SK-N-SH treated with all-trans-retinoic acid at 6 μM for 48 hours (cell line): ENCODE measurements at regions not wholly inside any gene's neighbourhood (a gene's known extent, or its start where the extent isn't known, plus 50 kb on each side); places are given as distances from the start of the nearest gene placed in this dataset.

Experiments used
- ATAC-seq: fragments of 200-7000 bp; cut with Tn5 transposase; 3 replicates; pipeline ENCODE4 v1.9.1; 2020; ENCODE audit warnings: mild to moderate bottlenecking, moderate library complexity
- CSDC2 ChIP-seq: fragments of 250-450 bp; sonication (Bioruptor Pico); IDR thresholded peaks from 2 replicates; pipeline ENCODE4 v1.5.0; 2020; ENCODE audit warnings: mild to moderate bottlenecking, moderate library complexity
- ESRRG ChIP-seq: fragments of 250-450 bp; sonication (Bioruptor Pico); IDR thresholded peaks from 2 replicates; pipeline ENCODE4 v1.6.1; 2021; ENCODE audit warnings: mild to moderate bottlenecking
- GLIS3 ChIP-seq: fragments of 250-450 bp; sonication (Bioruptor Pico); IDR thresholded peaks from 2 replicates; pipeline ENCODE4 v1.5.0; 2020; ENCODE audit warnings: mild to moderate bottlenecking, moderate library complexity
- ISL1 ChIP-seq: fragments of 250-450 bp; sonication (Bioruptor Pico); IDR thresholded peaks from 2 replicates; pipeline ENCODE4 v2.1.2; 2022; ENCODE audit warnings: mild to moderate bottlenecking, moderate library complexity
- OSR1 ChIP-seq: fragments of 250-450 bp; sonication (Bioruptor Pico); IDR thresholded peaks from 2 replicates; pipeline ENCODE4 v1.8.0; 2022; ENCODE audit warnings: moderate library complexity, mild to moderate bottlenecking, inconsistent platforms
- RARB ChIP-seq: fragments of 250-450 bp; sonication (Bioruptor Pico); IDR thresholded peaks from 2 replicates; pipeline ENCODE4 v1.8.0; 2021; ENCODE audit warnings: mild to moderate bottlenecking, moderate library complexity
- SNAI2 ChIP-seq: fragments of 250-450 bp; sonication (Bioruptor Pico); IDR thresholded peaks from 2 replicates; pipeline ENCODE4 v1.5.0; 2020; ENCODE audit warnings: mild to moderate bottlenecking, moderate library complexity
- TCF4 ChIP-seq: fragments of 250-450 bp; sonication (Bioruptor Pico); IDR thresholded peaks from 2 replicates; pipeline ENCODE4 v1.8.0; 2021; ENCODE audit warnings: mild to moderate bottlenecking, moderate library complexity, borderline replicate concordance
- TOX ChIP-seq: fragments of 250-450 bp; sonication (Bioruptor Pico); IDR thresholded peaks from 2 replicates; pipeline ENCODE4 v1.8.0; 2021; ENCODE audit warnings: mild to moderate bottlenecking, moderate library complexity, borderline replicate concordance
- ZC3H10 ChIP-seq: fragments of 250-450 bp; sonication (Bioruptor Pico); IDR thresholded peaks from 2 replicates; pipeline ENCODE4 v1.5.1; 2021; ENCODE audit warnings: mild to moderate bottlenecking, moderate library complexity
- ZFP3 ChIP-seq: fragments of 250-450 bp; sonication (Bioruptor Pico); IDR thresholded peaks from 2 replicates; pipeline ENCODE4 v1.5.0; 2020; ENCODE audit warnings: mild to moderate bottlenecking, moderate library complexity
- ZFP30 ChIP-seq: fragments of 450-650 bp; formaldehyde crosslinking; IDR thresholded peaks from 2 replicates; pipeline ENCODE4 v1.5.0; 2022; ENCODE audit warnings: mild to moderate bottlenecking, moderate library complexity
- ZNF565 ChIP-seq: fragments of 450-650 bp; formaldehyde crosslinking; conservative IDR thresholded peaks from 2 replicates; pipeline ENCODE4 v1.5.0; 2020; ENCODE audit warnings: low read depth, mild to moderate bottlenecking, moderate library complexity
- ZNF70 ChIP-seq: fragments of 450-650 bp; formaldehyde crosslinking; IDR thresholded peaks from 2 replicates; pipeline ENCODE4 v1.5.0; 2020; ENCODE audit warnings: mild to moderate bottlenecking, moderate library complexity
- ZNF8 ChIP-seq: fragments of 450-650 bp; formaldehyde crosslinking; IDR thresholded peaks from 2 replicates; pipeline ENCODE4 v1.5.0; 2020; ENCODE audit warnings: mild to moderate bottlenecking, moderate library complexity
- TF ChIP-seq, protein P1 (sequence below): fragments of 250-450 bp; sonication (Bioruptor Pico); IDR thresholded peaks from 2 replicates; pipeline ENCODE4 v1.8.0; 2021; ENCODE audit warnings: low read depth, mild to moderate bottlenecking, moderate library complexity, borderline replicate concordance
- TF ChIP-seq, protein P2 (sequence below): fragments of 250-450 bp; sonication (Bioruptor Pico); IDR thresholded peaks from 2 replicates; pipeline ENCODE4 v1.5.1; 2020; ENCODE audit warnings: low read depth, mild to moderate bottlenecking, moderate library complexity
- TF ChIP-seq, protein P3 (sequence below): fragments of 250-450 bp; sonication (Bioruptor Pico); IDR thresholded peaks from 2 replicates; pipeline ENCODE4 v1.5.0; 2020; ENCODE audit warnings: mild to moderate bottlenecking, moderate library complexity
- TF ChIP-seq, protein P4 (sequence below): fragments of 250-450 bp; sonication (Bioruptor Pico); IDR thresholded peaks from 2 replicates; pipeline ENCODE4 v1.8.0; 2020; ENCODE audit warnings: mild to moderate bottlenecking, moderate library complexity, borderline replicate concordance

DNA sequence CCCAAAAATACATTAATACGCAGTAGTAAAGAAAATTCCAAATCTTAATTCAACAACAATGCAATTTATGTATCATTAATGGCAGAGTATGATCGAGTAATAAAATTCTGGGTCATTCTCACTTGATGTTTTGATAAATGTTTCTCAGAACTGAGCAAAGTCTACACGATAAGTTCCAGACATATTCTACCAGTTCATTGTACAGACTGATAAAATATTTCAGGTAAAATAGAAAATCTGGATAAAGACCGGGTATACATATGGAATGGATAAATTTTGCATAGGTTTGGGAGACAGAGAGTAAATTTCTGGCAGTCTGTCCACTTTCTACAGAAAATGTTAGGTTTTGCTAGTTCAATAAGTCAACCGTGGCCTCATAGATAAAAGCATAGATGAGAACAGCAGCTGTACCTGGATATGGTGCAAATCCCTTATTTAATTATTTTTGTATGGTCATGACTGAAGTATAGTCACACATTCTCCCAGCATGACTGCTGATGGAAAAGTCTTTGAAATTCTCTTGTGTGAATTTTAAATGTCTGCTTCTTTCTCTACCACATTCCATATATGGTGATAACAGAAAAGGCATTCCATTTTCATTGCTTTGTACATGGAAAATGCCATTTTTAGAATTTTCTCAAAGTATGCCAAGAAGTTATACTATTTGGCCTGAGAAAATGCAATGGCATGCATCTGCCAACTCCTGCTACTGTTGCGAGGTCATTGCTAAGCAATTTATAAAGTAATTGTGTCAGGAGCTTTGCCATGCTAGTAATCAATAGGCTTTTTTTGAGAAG lies 301.9 kb upstream of the ARSJ start:
- TF ChIP-seq, protein P1, sequence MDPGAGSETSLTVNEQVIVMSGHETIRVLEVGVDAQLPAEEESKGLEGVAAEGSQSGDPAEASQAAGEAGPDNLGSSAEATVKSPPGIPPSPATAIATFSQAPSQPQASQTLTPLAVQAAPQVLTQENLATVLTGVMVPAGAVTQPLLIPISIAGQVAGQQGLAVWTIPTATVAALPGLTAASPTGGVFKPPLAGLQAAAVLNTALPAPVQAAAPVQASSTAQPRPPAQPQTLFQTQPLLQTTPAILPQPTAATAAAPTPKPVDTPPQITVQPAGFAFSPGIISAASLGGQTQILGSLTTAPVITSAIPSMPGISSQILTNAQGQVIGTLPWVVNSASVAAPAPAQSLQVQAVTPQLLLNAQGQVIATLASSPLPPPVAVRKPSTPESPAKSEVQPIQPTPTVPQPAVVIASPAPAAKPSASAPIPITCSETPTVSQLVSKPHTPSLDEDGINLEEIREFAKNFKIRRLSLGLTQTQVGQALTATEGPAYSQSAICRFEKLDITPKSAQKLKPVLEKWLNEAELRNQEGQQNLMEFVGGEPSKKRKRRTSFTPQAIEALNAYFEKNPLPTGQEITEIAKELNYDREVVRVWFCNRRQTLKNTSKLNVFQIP (CRISPR knock-in tag) = no peak
- TF ChIP-seq, protein P2, sequence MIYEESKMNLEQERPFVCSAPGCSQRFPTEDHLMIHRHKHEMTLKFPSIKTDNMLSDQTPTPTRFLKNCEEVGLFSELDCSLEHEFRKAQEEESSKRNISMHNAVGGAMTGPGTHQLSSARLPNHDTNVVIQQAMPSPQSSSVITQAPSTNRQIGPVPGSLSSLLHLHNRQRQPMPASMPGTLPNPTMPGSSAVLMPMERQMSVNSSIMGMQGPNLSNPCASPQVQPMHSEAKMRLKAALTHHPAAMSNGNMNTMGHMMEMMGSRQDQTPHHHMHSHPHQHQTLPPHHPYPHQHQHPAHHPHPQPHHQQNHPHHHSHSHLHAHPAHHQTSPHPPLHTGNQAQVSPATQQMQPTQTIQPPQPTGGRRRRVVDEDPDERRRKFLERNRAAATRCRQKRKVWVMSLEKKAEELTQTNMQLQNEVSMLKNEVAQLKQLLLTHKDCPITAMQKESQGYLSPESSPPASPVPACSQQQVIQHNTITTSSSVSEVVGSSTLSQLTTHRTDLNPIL (CRISPR knock-in tag) = peak; percentile 64; the same call in 1 of the 2 replicates
- TF ChIP-seq ISL1 = peak; percentile 83
- TF ChIP-seq, all 23 proteins: peak for 2
- ATAC-seq = peak; percentile 95

DNA sequence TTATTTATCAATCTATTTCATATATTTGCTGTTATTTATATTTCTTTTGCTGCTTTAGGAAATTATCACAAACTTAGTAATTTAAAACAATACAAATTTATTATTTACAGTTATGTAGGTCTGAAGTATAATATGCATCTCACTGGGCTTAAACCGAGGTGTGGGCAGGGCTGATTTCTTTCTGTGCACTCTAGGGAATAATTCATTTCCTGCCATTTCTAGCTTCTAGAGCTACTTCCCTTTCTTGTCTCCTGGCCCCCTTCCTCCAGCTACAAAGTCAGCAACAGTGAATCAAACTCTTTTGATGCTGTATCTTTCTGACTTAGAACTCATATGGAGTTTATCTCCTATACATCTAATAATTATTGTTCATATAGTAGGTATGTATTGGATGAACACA lies 303.5 kb upstream of the ARSJ start:
- ATAC-seq = no peak
- TF ChIP-seq, protein P3, sequence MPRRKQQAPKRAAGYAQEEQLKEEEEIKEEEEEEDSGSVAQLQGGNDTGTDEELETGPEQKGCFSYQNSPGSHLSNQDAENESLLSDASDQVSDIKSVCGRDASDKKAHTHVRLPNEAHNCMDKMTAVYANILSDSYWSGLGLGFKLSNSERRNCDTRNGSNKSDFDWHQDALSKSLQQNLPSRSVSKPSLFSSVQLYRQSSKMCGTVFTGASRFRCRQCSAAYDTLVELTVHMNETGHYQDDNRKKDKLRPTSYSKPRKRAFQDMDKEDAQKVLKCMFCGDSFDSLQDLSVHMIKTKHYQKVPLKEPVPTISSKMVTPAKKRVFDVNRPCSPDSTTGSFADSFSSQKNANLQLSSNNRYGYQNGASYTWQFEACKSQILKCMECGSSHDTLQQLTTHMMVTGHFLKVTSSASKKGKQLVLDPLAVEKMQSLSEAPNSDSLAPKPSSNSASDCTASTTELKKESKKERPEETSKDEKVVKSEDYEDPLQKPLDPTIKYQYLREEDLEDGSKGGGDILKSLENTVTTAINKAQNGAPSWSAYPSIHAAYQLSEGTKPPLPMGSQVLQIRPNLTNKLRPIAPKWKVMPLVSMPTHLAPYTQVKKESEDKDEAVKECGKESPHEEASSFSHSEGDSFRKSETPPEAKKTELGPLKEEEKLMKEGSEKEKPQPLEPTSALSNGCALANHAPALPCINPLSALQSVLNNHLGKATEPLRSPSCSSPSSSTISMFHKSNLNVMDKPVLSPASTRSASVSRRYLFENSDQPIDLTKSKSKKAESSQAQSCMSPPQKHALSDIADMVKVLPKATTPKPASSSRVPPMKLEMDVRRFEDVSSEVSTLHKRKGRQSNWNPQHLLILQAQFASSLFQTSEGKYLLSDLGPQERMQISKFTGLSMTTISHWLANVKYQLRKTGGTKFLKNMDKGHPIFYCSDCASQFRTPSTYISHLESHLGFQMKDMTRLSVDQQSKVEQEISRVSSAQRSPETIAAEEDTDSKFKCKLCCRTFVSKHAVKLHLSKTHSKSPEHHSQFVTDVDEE (CRISPR knock-in tag) = no peak
- TF ChIP-seq ZNF8 (CRISPR knock-in tag) = no peak
- TF ChIP-seq, protein P4, sequence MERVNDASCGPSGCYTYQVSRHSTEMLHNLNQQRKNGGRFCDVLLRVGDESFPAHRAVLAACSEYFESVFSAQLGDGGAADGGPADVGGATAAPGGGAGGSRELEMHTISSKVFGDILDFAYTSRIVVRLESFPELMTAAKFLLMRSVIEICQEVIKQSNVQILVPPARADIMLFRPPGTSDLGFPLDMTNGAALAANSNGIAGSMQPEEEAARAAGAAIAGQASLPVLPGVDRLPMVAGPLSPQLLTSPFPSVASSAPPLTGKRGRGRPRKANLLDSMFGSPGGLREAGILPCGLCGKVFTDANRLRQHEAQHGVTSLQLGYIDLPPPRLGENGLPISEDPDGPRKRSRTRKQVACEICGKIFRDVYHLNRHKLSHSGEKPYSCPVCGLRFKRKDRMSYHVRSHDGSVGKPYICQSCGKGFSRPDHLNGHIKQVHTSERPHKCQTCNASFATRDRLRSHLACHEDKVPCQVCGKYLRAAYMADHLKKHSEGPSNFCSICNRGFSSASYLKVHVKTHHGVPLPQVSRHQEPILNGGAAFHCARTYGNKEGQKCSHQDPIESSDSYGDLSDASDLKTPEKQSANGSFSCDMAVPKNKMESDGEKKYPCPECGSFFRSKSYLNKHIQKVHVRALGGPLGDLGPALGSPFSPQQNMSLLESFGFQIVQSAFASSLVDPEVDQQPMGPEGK = no peak
- no peak for TF ChIP-seq SNAI2
- TF ChIP-seq ZNF565 (CRISPR knock-in tag) = no peak
- no peak for TF ChIP-seq ISL1

DNA sequence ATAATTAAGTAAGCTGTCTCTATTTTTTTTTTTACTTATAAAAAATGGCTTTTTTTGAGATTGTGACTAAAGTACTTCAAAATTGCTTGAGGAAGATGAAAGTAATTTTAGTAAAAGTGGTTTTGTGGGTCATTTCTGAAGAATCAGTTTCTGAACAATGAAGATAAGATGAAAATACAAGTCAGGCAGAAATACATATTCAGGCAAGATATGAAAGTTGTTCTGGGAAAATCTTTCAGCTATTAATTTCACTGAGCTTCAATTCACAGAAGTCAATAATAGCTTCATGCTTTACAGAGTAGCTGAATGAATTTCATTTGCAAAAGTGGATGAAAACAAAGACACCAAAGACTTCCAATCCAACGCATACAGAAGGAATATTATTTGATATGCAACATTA lies 305.2 kb upstream of the ARSJ start:
- TF ChIP-seq, protein P2 (CRISPR knock-in tag) = no peak
- TF ChIP-seq, protein P4 = no peak
- no peak for TF ChIP-seq ZFP3 (CRISPR knock-in tag)
- TF ChIP-seq ZNF565 (CRISPR knock-in tag) = no peak
- no peak for TF ChIP-seq ISL1
- no peak for TF ChIP-seq CSDC2 (CRISPR knock-in tag)
- TF ChIP-seq RARB = no peak
- no peak for TF ChIP-seq ZFP30 (CRISPR knock-in tag)
- TF ChIP-seq ZNF8 (CRISPR knock-in tag) = no peak
- no peak for TF ChIP-seq OSR1
- no peak for TF ChIP-seq ZC3H10 (CRISPR knock-in tag)
- no peak for TF ChIP-seq TOX
- TF ChIP-seq ZNF70 (CRISPR knock-in tag) = no peak
- TF ChIP-seq GLIS3 (CRISPR knock-in tag) = no peak
- TF ChIP-seq ESRRG (CRISPR knock-in tag) = no peak
- TF ChIP-seq TCF4 (CRISPR knock-in tag) = no peak
- TF ChIP-seq, protein P1 (CRISPR knock-in tag) = no peak
- ATAC-seq = no peak
